HCT116 (cell line): ENCODE measurements at regions not wholly inside any gene's neighbourhood (a gene's known extent, or its start where the extent isn't known, plus 50 kb on each side); places are given as distances from the start of the nearest gene placed in this dataset.

Experiments
- ATAC-seq: fragments of 200-7000 bp; cut with Tn5 transposase; 2 replicates; pipeline ENCODE4 v1.9.1; 2020; ENCODE audit warnings: mild to moderate bottlenecking, moderate library complexity
- BruUV-seq: library from RNA; stranded (reverse); fragments of 400-500 nt; replicated peaks from 2 replicates; lab custom pipeline; 2021; lab: Mats Ljungman, UMichigan
- CTCF ChIA-PET: fragments of 300-600 bp; sonication (Branson Sonifier 250); formaldehyde crosslinking; loops from one replicate; lab custom pipeline; 2021; ENCODE audit warnings: antibody characterized with exemption; lab: Charles Lee
- POLR2A ChIA-PET: fragments of 300-600, 350-600 bp; sonication (Branson Sonifier 250); formaldehyde crosslinking; loops from one replicate; lab custom pipeline; 2021; ENCODE audit warnings: antibody characterized with exemption; lab: Charles Lee
- RAD21 ChIA-PET, 2 experiments: fragments of 300-600 bp; sonication (Branson Sonifier 250); formaldehyde crosslinking; loops; one replicate each; lab custom pipeline; 2023; ENCODE audit warnings: low total read pairs in 2 of 2; ENCODE audit not compliant: uncharacterized antibody in 2 of 2, unreplicated experiment in 2 of 2, low non-redundant PET in 1 of 2; lab: Charles Lee
- DNase-seq: peaks from one replicate; pipeline ENCODE4 v3.0.0-alpha.2; 2010; ENCODE audit warnings: low read depth, low spot score
- H2AFZ ChIP-seq: fragments of 200-600 bp; shearing (Covaris generic), sonication (generic); 2 replicates; pipeline ENCODE4 v1.6.1; 2017; ENCODE audit warnings: low read depth, mixed run types, mixed read lengths, antibody characterized with exemption, low read length; ENCODE audit not compliant: poor library complexity, severe bottlenecking
- H3K27ac ChIP-seq: 2 replicates; pipeline ENCODE4 v1.5.1; 2012; ENCODE audit warnings: low read depth, low read length
- H3K27me3 ChIP-seq: fragments of 200-600 bp; sonication (generic); 2 replicates; pipeline ENCODE4 v1.6.1; 2016; ENCODE audit warnings: mixed run types, low read length, mixed read lengths; ENCODE audit not compliant: insufficient read depth
- H3K36me3 ChIP-seq, 2 experiments: fragments of 200-500 bp in 1 of 2; fragments of 200-600 bp in 1 of 2; sonication (Bioruptor generic) in 1 of 2; sonication (generic) in 1 of 2; 2 replicates each; pipeline versions ENCODE4 v1.5.1 to v1.6.1; 2014 to 2016; ENCODE audit warnings: low read length in 2 of 2, inconsistent platforms in 1 of 2, mixed read lengths in 1 of 2, mixed run types in 1 of 2; ENCODE audit not compliant: insufficient read depth in 2 of 2, control insufficient read depth in 1 of 2
- H3K4me1 ChIP-seq, 2 experiments: fragments of 200-600 bp in 1 of 2; sonication (generic) in 1 of 2; 2 replicates each; pipeline versions ENCODE4 v1.5.1 to v1.6.1; 2012 to 2017; ENCODE audit warnings: low read length in 2 of 2, inconsistent platforms in 1 of 2, mild to moderate bottlenecking in 1 of 2, mixed read lengths in 1 of 2, mixed run types in 1 of 2, moderate library complexity in 1 of 2; ENCODE audit not compliant: insufficient read depth in 2 of 2, control insufficient read depth in 1 of 2
- H3K4me2 ChIP-seq: fragments of 200-600 bp; sonication (generic); 2 replicates; pipeline ENCODE4 v1.6.1; 2017; ENCODE audit warnings: mixed run types, low read length, mixed read lengths
- H3K4me3 ChIP-seq, 2 experiments: fragments of 200-600 bp in 1 of 2; sonication (generic) in 1 of 2; replicated peaks in 1 of 2; 2 replicates each; pipeline ENCODE4 v1.5.1; 2011 to 2016; ENCODE audit warnings: low read length in 2 of 2, control low read depth in 1 of 2, low read depth in 1 of 2, mild to moderate bottlenecking in 1 of 2, mixed read lengths in 1 of 2, mixed run types in 1 of 2
- H3K79me2 ChIP-seq: fragments of 200-600 bp; sonication (generic); 2 replicates; pipeline ENCODE4 v1.6.1; 2017; ENCODE audit warnings: mild to moderate bottlenecking, mixed run types, low read length, moderate library complexity, mixed read lengths; ENCODE audit not compliant: insufficient read depth
- H3K9ac ChIP-seq: fragments of 200-600 bp; sonication (generic); 2 replicates; pipeline ENCODE4 v1.6.1; 2016; ENCODE audit warnings: low read length, mixed read lengths
- H3K9me2 ChIP-seq: fragments of 200-600 bp; sonication (generic), shearing (Covaris generic); 2 replicates; pipeline ENCODE4 v1.6.1; 2017; ENCODE audit warnings: mixed run types, mild to moderate bottlenecking, moderate library complexity; ENCODE audit not compliant: insufficient read depth
- H3K9me3 ChIP-seq, 2 experiments: fragments of 200-500 bp in 1 of 2; fragments of 200-600 bp in 1 of 2; sonication (Bioruptor generic) in 1 of 2; sonication (generic) in 1 of 2; 2 replicates each; pipeline ENCODE4 v1.6.1; 2014 to 2017; ENCODE audit warnings: low read length in 2 of 2, mixed read lengths in 2 of 2, inconsistent platforms in 1 of 2, low read depth in 1 of 2, mild to moderate bottlenecking in 1 of 2, mixed run types in 1 of 2, moderate library complexity in 1 of 2; ENCODE audit not compliant: control insufficient read depth in 1 of 2, insufficient read depth in 1 of 2
- H4K20me1 ChIP-seq: fragments of 200-600 bp; sonication (generic), shearing (Covaris generic); 2 replicates; pipeline ENCODE4 v1.6.1; 2017; ENCODE audit warnings: mixed run types, mild to moderate bottlenecking, moderate library complexity; ENCODE audit not compliant: insufficient read depth
- ATF3 ChIP-seq: IDR thresholded peaks from 2 replicates; pipeline ENCODE4 v1.6.1; 2012
- CBX3 ChIP-seq: IDR thresholded peaks from 2 replicates; pipeline ENCODE4 v1.6.1; 2012; ENCODE audit warnings: low read depth
- CEBPB ChIP-seq: IDR thresholded peaks from 2 replicates; pipeline ENCODE4 v1.6.1; 2012; ENCODE audit warnings: low read depth
- CTCF ChIP-seq, 3 experiments: fragments of 200-600 bp in 1 of 3; sonication (generic) in 1 of 3; IDR thresholded peaks in 2 of 3; conservative IDR thresholded peaks in 1 of 3; 2 replicates each; pipeline ENCODE4 v1.5.1; 2012 to 2017; ENCODE audit warnings: low read depth in 2 of 3, low read length in 2 of 3, antibody characterized with exemption in 1 of 3, borderline replicate concordance in 1 of 3, control low read depth in 1 of 3, mild to moderate bottlenecking in 1 of 3, mixed read lengths in 1 of 3, mixed run types in 1 of 3, moderate library complexity in 1 of 3; ENCODE audit not compliant: insufficient read depth in 1 of 3
- EGR1 ChIP-seq: IDR thresholded peaks from 2 replicates; pipeline ENCODE4 v1.6.1; 2012; ENCODE audit warnings: low read depth
- ELF1 ChIP-seq: IDR thresholded peaks from 2 replicates; pipeline ENCODE4 v1.6.1; 2012; ENCODE audit warnings: low read depth, borderline replicate concordance
- EZH2 ChIP-seq: fragments of 200-600 bp; sonication (generic); IDR thresholded peaks from 2 replicates; pipeline ENCODE4 v1.6.1; 2017; ENCODE audit warnings: antibody characterized with exemption, mixed run types
- EZH2phosphoT487 ChIP-seq: fragments of 200-600 bp; IDR thresholded peaks from 2 replicates; pipeline ENCODE4 v1.6.1; 2018; ENCODE audit warnings: antibody characterized with exemption, borderline replicate concordance
- FOSL1 ChIP-seq: IDR thresholded peaks from 2 replicates; pipeline ENCODE4 v1.6.1; 2012; ENCODE audit warnings: low read depth
- JUND ChIP-seq: IDR thresholded peaks from 2 replicates; pipeline ENCODE4 v1.6.1; 2012
- MAX ChIP-seq: IDR thresholded peaks from 2 replicates; pipeline ENCODE4 v1.6.1; 2012
- POLR2A ChIP-seq: IDR thresholded peaks from 2 replicates; pipeline ENCODE4 v1.7.0; 2011; ENCODE audit warnings: borderline replicate concordance; ENCODE audit not compliant: insufficient read depth, insufficient read length; ENCODE audit errors: extremely low read depth
- POLR2AphosphoS5 ChIP-seq: IDR thresholded peaks from 2 replicates; pipeline ENCODE4 v1.6.1; 2011; ENCODE audit warnings: mild to moderate bottlenecking, low read depth, low read length, moderate library complexity
- RAD21 ChIP-seq: IDR thresholded peaks from 2 replicates; pipeline ENCODE4 v1.6.1; 2012; ENCODE audit warnings: low read depth, mild to moderate bottlenecking
- SP1 ChIP-seq: IDR thresholded peaks from 2 replicates; pipeline ENCODE4 v1.6.1; 2012; ENCODE audit warnings: low read depth
- YY1 ChIP-seq: IDR thresholded peaks from 2 replicates; pipeline ENCODE4 v1.6.1; 2011; ENCODE audit warnings: low read length, low read depth, moderate library complexity, mild to moderate bottlenecking; ENCODE audit not compliant: insufficient replicate concordance; ENCODE audit errors: extremely low read depth
- ZBTB33 ChIP-seq: IDR thresholded peaks from 2 replicates; pipeline ENCODE4 v1.6.1; 2011; ENCODE audit warnings: mild to moderate bottlenecking, low read length, moderate library complexity; ENCODE audit not compliant: insufficient replicate concordance; ENCODE audit errors: extremely low read depth
- ZFX ChIP-seq: fragments of 450-650 bp; IDR thresholded peaks from 2 replicates; pipeline ENCODE4 v1.6.1; 2017
- ZNF274 ChIP-seq: fragments of 200-500 bp; sonication (Bioruptor generic); IDR thresholded peaks from 2 replicates; pipeline ENCODE4 v1.6.1; 2014; ENCODE audit warnings: mild to moderate bottlenecking, low read depth, low read length, inconsistent platforms
- intact Hi-C: fragments of 100-400 bp; cut with micrococcal nuclease; formaldehyde crosslinking; loops from 2 replicates; pipeline ENCODE4 v1.10.0; 2022

GRCh38 chr9:109969573-109970237 is 189.7 kb downstream of the PALM2AKAP2 start (continued):
- TF ChIP-seq CBX3 (no peak), CTCF (IDR thresholded peaks at IDR 0.05 in 2 of 3, conservative IDR thresholded peaks at IDR 0.05 in 1 of 3; ENCODE audit: borderline replicate concordance in 1 of 3, insufficient read depth in 1 of 3, low read depth in 2 of 3, low read length in 2 of 3) (no peak), YY1 (no peak), EZH2phosphoT487 (no peak), EGR1 (no peak)
- TF ChIP-seq, all 23 proteins: peak for 0

- CTCF ChIA-PET, result no interaction called here
- no peaks in the 10 kb centered on the region for H3K4me1 ChIP-seq
- H3K27ac ChIP-seq, result no peak overlapping the region
- no peak overlapping the region for H2AFZ ChIP-seq
- H3K79me2 ChIP-seq, result no peaks in the 10 kb centered on the region
- no TSS peak for BruUV-seq
- 0 out of 2 replicates have a peak, but pooled peaks cover 4% of the 10 kb centered on the region for H3K27me3 ChIP-seq
- RAD21 ChIA-PET, result no interaction called here
- no peak for DNase-seq
- no peak overlapping the region for H3K9ac ChIP-seq
- intact Hi-C loops, result no loop called here
- H3K9me3 ChIP-seq, result no peaks in the 10 kb centered on the region
- ATAC-seq, result no peak
- H4K20me1 ChIP-seq, result no peaks in the 10 kb centered on the region
- H3K9me2 ChIP-seq, result no peaks in the 10 kb centered on the region
- no peak overlapping the region for H3K4me3 ChIP-seq
- H3K4me2 ChIP-seq, result no peak overlapping the region
- H3K36me3 ChIP-seq, result no peaks in the 10 kb centered on the region
- POLR2A ChIA-PET, result no interaction called here
- no peak for TF ChIP-seq EZH2phosphoT487
- TF ChIP-seq ZFX, result no peak
- no peak for TF ChIP-seq FOSL1
- TF ChIP-seq ZBTB33, result no peak
- TF ChIP-seq RAD21, result no peak
- TF ChIP-seq YY1, result no peak
- no peak for TF ChIP-seq POLR2AphosphoS5
- no peak for TF ChIP-seq JUND
- no peak for TF ChIP-seq EGR1
- no peak for TF ChIP-seq ZNF274
- no peak for TF ChIP-seq POLR2A
- no peak for TF ChIP-seq ATF3
- TF ChIP-seq CTCF (IDR thresholded peaks at IDR 0.05 in 2 of 3, conservative IDR thresholded peaks at IDR 0.05 in 1 of 3; ENCODE audit: borderline replicate concordance in 1 of 3, insufficient read depth in 1 of 3, low read depth in 2 of 3, low read length in 2 of 3), result no peak
- no peak for TF ChIP-seq ELF1
- TF ChIP-seq CBX3, result no peak
- TF ChIP-seq CEBPB, result no peak
- no peak for TF ChIP-seq MAX
- TF ChIP-seq SP1, result no peak
- no peak for TF ChIP-seq EZH2
These were observed 191.2 kb downstream of the PALM2AKAP2 start for GRCh38 chr9:109971226-109971625.
